OCI-LY3 (cell line): ENCODE measurements at regions not wholly inside any gene's neighbourhood (a gene's known extent, or its start where the extent isn't known, plus 50 kb on each side); places are given as distances from the start of the nearest gene placed in this dataset.

Source experiments
- H2AFZ ChIP-seq: fragments of 200-600, 300-600 bp; shearing (Covaris generic); 2 replicates; pipeline ENCODE4 v1.6.0; 2014; ENCODE audit warnings: antibody characterized with exemption, low read depth, low read length
- H3K27ac ChIP-seq: fragments of 200-600, 300-600 bp; sonication (generic); 2 replicates; pipeline ENCODE4 v1.5.1; 2014; ENCODE audit warnings: mild to moderate bottlenecking, low read length, moderate library complexity, mixed read lengths
- H3K27me3 ChIP-seq: fragments of 200-600, 300-600 bp; sonication (generic); 2 replicates; pipeline ENCODE4 v1.6.1; 2014; ENCODE audit warnings: low read depth, low read length, mixed read lengths
- H3K36me3 ChIP-seq: fragments of 200-600, 300-600 bp; sonication (generic); replicated peaks from 2 replicates; pipeline ENCODE3; 2014; ENCODE audit warnings: low read depth, low read length, mixed read lengths
- H3K4me1 ChIP-seq: fragments of 300-600, 200-600 bp; sonication (generic); 2 replicates; pipeline ENCODE4 v1.6.1; 2014; ENCODE audit warnings: low read length, mixed read lengths
- H3K4me2 ChIP-seq: fragments of 200-600, 300-600 bp; sonication (generic); 2 replicates; pipeline ENCODE4 v1.6.1; 2014; ENCODE audit warnings: low read length, mixed read lengths
- H3K4me3 ChIP-seq: fragments of 300-600, 200-600 bp; sonication (generic); 2 replicates; pipeline ENCODE4 v1.5.1; 2014; ENCODE audit warnings: antibody characterized with exemption, mild to moderate bottlenecking, low read length, moderate library complexity
- H3K79me2 ChIP-seq: fragments of 300-600, 200-600 bp; shearing (Covaris generic); 2 replicates; pipeline ENCODE4 v1.6.1; 2014; ENCODE audit warnings: mild to moderate bottlenecking, low read length, mixed read lengths
- H3K9ac ChIP-seq: fragments of 300-600, 200-600 bp; shearing (Covaris generic); 2 replicates; pipeline ENCODE4 v1.6.0; 2014; ENCODE audit warnings: mild to moderate bottlenecking, low read length, moderate library complexity
- H3K9me3 ChIP-seq: fragments of 200-600, 300-600 bp; shearing (Covaris generic); 2 replicates; pipeline ENCODE4 v1.6.1; 2014; ENCODE audit warnings: low read length, mixed read lengths; ENCODE audit not compliant: insufficient read depth
- H4K20me1 ChIP-seq: fragments of 200-600, 300-600 bp; sonication (generic); 2 replicates; pipeline ENCODE4 v1.6.1; 2016; ENCODE audit warnings: low read length, mixed read lengths; ENCODE audit not compliant: insufficient read depth
- CTCF ChIP-seq: fragments of 200-600, 300-600 bp; sonication (generic); IDR thresholded peaks from 2 replicates; pipeline ENCODE4 v1.5.1; 2014; ENCODE audit warnings: antibody characterized with exemption, low read length, low read depth
- EZH2phosphoT487 ChIP-seq: fragments of 200-600 bp; shearing (Covaris generic); IDR thresholded peaks from 2 replicates; pipeline ENCODE4 v1.6.1; 2018; ENCODE audit warnings: antibody characterized with exemption, mixed run types, low read depth

- H3K27me3 ChIP-seq = no peaks in the 10 kb centered on the region
- no peak overlapping the region for H3K9ac ChIP-seq
- H3K79me2 ChIP-seq = no peaks in the 10 kb centered on the region
- no peak overlapping the region for H3K4me2 ChIP-seq
- peaks cover 6% of the 10 kb centered on the region for H3K36me3 ChIP-seq
- no peak overlapping the region for H3K27ac ChIP-seq
- no peak overlapping the region for H3K4me3 ChIP-seq
- H3K4me1 ChIP-seq = no peaks in the 10 kb centered on the region
- H2AFZ ChIP-seq = no peak overlapping the region
- 0 out of 2 replicates have a peak, but pooled peaks cover 4% of the 10 kb centered on the region for H3K9me3 ChIP-seq
- no peaks in the 10 kb centered on the region for H4K20me1 ChIP-seq
- TF ChIP-seq CTCF = no peak
- no peak for TF ChIP-seq EZH2phosphoT487
These were observed 320.1 kb upstream of the CWC22 start for GRCh38 chr2:180327185-180327584.

- Histone ChIP-seq H3K27ac (no peak overlapping the region), H3K79me2 (no peaks in the 10 kb centered on the region), H3K27me3 (no peaks in the 10 kb centered on the region), H3K4me1 (no peaks in the 10 kb centered on the region), H3K9ac (no peak overlapping the region), H4K20me1 (no peaks in the 10 kb centered on the region), H3K4me2 (no peak overlapping the region), H3K4me3 (no peak overlapping the region), H3K9me3 (0 out of 2 replicates have a peak, but pooled peaks cover 4% of the 10 kb centered on the region), H2AFZ (no peak overlapping the region), H3K36me3 (peaks cover 5% of the 10 kb centered on the region)
- no peak for TF ChIP-seq EZH2phosphoT487
These were observed 318.5 kb upstream of the CWC22 start for GRCh38 chr2:180325416-180326120.

- H4K20me1 ChIP-seq = no peaks in the 10 kb centered on the region
- H3K27ac ChIP-seq = no peak overlapping the region
- H3K27me3 ChIP-seq = no peaks in the 10 kb centered on the region
- 0 out of 2 replicates have a peak, but pooled peaks cover 7% of the 10 kb centered on the region for H3K9me3 ChIP-seq
- H3K4me2 ChIP-seq = no peak overlapping the region
- H3K9ac ChIP-seq = no peak overlapping the region
- no peaks in the 10 kb centered on the region for H3K79me2 ChIP-seq
- no peak overlapping the region for H2AFZ ChIP-seq
- H3K4me3 ChIP-seq = no peak overlapping the region
- peaks cover 12% of the 10 kb centered on the region for H3K36me3 ChIP-seq
- TF ChIP-seq CTCF = no peak
- TF ChIP-seq EZH2phosphoT487 = no peak
- H3K4me1 ChIP-seq = peaks cover 9% of the 10 kb centered on the region
These were observed 317.1 kb upstream of the CWC22 start for GRCh38 chr2:180324182-180324581.

GRCh38 chr2:180322781-180323180 lies 315.7 kb upstream of the CWC22 start:
- H3K27ac ChIP-seq = no peak overlapping the region
- H3K9ac ChIP-seq = no peak overlapping the region
- peaks cover 9% of the 10 kb centered on the region for H3K4me1 ChIP-seq
- H3K27me3 ChIP-seq = no peaks in the 10 kb centered on the region
- H3K4me3 ChIP-seq = no peak overlapping the region
- no peaks in the 10 kb centered on the region for H4K20me1 ChIP-seq
- no peak overlapping the region for H3K4me2 ChIP-seq
- TF ChIP-seq EZH2phosphoT487 (no peak), CTCF (no peak)
- no peak overlapping the region for H2AFZ ChIP-seq
- no peaks in the 10 kb centered on the region for H3K79me2 ChIP-seq
- H3K9me3 ChIP-seq = 0 out of 2 replicates have a peak, but pooled peaks cover 7% of the 10 kb centered on the region
- H3K36me3 ChIP-seq = peaks cover 12% of the 10 kb centered on the region
